Gastroesophageal sphincter (tissue), 3 donors: ENCODE measurements at regions not wholly inside any gene's neighbourhood (a gene's known extent, or its start where the extent isn't known, plus 50 kb on each side); places are given as distances from the start of the nearest gene placed in this dataset.

Source experiments
- CTCF ChIP-seq, 4 experiments: fragments of 200-600 bp in 2 of 4; fragments of 450-650 bp in 2 of 4; sonication (generic) in 1 of 4; IDR thresholded peaks; one replicate each; pipeline ENCODE4 v1.5.1; 2017 to 2019; ENCODE audit warnings: antibody characterized with exemption in 4 of 4, mild to moderate bottlenecking in 2 of 4, moderate library complexity in 2 of 4
- POLR2A ChIP-seq, 2 donors: fragments of 450-650 bp; IDR thresholded peaks; one replicate each; pipeline ENCODE4 v1.6.1; 2017; ENCODE audit warnings: antibody characterized with exemption in 2 of 2, mild to moderate bottlenecking in 2 of 2, moderate library complexity in 1 of 2

DNA sequence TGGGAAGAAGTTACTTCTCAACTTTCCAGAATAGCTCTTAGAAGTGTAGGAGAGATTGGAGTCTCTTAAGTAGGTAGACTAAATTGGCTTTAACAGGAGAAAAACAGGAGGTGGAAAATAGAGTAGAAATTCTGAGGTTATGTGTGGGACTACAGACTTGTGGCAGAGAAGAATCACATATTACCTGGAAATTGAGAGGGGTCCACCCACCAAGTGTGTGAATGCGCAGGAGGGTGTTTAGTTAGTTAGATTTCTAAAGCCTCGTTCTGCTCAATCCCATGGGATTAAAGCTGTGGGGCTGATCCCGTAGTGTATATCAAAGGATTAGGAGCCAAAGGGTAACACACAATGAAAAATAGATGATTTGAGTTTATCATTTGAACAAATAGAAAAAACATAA lies 319.1 kb downstream of the TRIB2 start:
- TF ChIP-seq CTCF (IDR thresholded peaks at IDR 0.05): no peak
- TF ChIP-seq POLR2A (IDR thresholded peaks at IDR 0.05): no peak
